LHCN-M2 (cell line): ENCODE measurements at regions not wholly inside any gene's neighbourhood (a gene's known extent, or its start where the extent isn't known, plus 50 kb on each side); places are given as distances from the start of the nearest gene placed in this dataset.
"Not testable (repeated sequence)": the region's sequence is repeated elsewhere in the genome, so short reads cannot be mapped to it uniquely, and the experiment has no call there.

Experiments used
- DNase-seq: peaks from one replicate; pipeline ENCODE4 v3.0.0-alpha.2; 2012; ENCODE audit warnings: low read depth

DNA sequence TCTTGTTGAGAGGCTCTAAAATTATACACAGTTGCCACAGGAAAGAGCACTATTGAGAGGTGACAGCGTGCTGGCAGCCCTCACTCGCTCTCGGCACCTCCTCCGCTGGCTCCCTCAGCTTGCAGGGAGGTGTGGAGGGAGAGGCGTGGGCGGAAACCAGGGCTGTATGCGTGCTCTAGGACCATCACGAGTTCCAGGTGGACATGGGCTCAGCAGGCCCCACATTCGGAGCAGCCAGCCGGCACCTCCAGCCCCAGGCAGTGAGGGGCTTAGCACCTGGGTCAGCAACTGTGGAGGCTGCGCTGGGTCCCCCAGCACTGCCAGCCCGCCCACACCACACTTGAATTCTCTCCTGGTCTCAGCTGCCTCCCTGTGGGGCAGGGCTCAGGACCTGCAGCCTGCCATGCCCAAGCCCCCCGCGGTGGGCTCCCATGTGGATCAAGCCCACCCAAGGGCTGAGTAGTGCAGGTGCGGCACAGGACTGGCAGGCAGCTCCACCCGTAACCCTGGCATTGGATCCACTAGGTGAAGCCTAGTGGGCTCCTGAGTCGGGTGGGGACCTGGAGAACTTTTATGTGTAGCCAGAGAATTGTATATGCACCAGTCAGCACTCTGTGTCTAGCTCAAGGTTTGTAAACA lies 460.6 kb upstream of the ALCAM start:
- no peak for DNase-seq

DNA sequence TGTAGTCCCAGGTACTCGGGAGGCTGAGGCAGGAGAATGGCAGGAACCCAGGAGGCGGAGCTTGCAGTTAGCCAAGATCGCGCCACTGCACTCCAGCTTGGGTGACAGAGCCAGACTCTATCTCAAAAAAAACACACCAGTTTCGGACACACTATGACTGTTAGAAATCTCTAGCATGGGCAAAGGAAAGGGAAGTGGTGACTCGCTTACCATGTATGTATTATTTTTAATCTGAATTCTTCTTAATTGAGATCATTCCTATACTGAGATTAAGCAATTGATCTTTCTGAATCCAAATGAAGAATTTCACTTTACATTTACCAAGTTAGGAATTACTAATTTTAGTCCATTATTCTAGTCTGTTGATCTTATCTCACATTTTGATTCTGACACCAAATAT lies 459.2 kb upstream of the ALCAM start:
- DNase-seq = peak; percentile 77

GRCh38 chr3:104908761-104909160 lies 457.9 kb upstream of the ALCAM start:
- DNase-seq = no peak

DNA sequence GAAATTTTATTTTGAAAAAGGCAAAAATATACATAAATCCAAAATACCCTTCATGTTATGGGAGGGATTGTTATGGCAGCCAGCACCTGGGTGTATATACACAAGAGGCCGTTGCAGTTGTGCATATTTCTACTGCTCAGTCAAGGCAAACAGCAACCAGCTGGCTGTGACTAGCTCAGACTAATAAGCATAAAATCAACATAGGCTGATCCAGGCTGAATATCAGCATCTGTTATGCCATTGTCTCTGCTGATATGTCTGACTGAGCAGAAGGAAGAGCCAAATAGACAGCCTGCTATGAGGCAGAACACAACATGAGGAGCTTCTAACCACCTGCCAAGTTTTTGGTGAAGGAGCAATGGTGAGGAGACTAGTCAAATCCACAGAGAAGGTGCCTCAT lies 457.5 kb upstream of the ALCAM start:
- peak; percentile 79 for DNase-seq

GRCh38 chr3:104909721-104910120 lies 457.0 kb upstream of the ALCAM start:
- no peak for DNase-seq

GRCh38 chr3:104911376-104911775 lies 455.3 kb upstream of the ALCAM start:
- no peak for DNase-seq

GRCh38 chr3:104916971-104917370 lies 449.7 kb upstream of the ALCAM start:
- DNase-seq = no peak

- DNase-seq = no peak
These were observed 446.2 kb upstream of the ALCAM start for GRCh38 chr3:104920512-104920911.

DNA sequence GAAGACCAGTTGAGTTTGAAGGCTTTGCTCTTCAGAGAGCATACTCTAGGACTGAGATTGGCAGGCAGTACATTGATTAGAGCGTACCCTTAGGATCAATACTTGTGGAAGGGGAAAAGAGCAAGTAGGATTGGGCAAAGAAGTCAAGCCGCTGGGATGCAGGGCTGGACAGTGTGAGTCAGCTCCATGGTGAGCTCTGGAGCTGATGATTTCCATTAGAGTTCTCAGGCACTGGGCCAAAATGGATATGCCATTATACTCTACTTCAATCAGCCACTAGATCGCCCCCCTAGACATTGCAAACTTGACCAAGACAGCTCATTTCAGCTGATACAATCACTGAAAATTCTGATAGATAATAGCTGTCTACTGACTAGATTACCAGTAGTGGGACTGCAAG lies 432.7 kb upstream of the ALCAM start:
- DNase-seq = no peak

DNA sequence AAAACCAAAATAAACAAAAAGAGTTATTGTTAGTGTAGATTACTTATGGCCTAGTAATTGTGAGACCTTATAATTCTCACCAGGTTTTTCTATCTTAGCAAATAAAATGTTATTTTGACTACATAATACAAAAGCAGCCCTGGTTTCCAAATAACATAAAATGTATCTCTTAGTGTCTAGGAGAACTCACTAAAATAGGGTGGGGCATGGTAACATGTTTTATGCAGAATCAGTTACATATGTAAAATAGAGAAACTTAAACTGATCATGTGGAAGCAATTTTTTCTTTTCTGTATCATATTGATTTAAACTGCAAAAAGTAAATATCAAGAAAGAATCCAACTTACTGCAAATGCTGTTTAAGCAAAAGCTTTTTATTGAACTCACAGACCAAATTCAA lies 431.1 kb upstream of the ALCAM start:
- no peak for DNase-seq

- DNase-seq = peak; percentile 23
These were observed 427.5 kb upstream of the ALCAM start for GRCh38 chr3:104939196-104939595.

DNA sequence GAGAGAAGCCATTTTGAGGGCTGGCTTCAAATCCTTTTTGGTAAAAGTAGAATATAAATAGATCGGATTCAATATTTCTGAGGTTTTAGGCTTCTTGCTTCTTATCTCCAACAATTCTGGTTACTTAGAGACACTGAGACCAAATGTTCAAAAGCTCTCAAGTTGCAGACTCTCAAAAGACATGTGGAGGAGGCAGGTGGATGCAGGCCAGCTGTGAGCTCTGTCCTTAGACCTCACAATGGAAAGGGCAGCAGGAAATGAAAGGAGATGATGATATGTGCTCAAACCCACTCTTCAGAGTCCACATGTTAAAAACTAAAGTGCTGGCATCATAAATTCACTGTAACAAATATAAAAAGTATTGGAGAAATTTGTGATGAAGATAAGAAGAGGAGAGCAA lies 424.9 kb upstream of the ALCAM start:
- no peak for DNase-seq

GRCh38 chr3:104943974-104944373 lies 422.7 kb upstream of the ALCAM start:
- no peak for DNase-seq

GRCh38 chr3:104947943-104948342 lies 418.8 kb upstream of the ALCAM start:
- peak; percentile 43 for DNase-seq

GRCh38 chr3:104949810-104950209 lies 416.9 kb upstream of the ALCAM start:
- not testable (repeated sequence) for DNase-seq

GRCh38 chr3:104951426-104951825 lies 415.3 kb upstream of the ALCAM start:
- peak; percentile 36 for DNase-seq

- peak; percentile 97 for DNase-seq
These were observed 414.4 kb upstream of the ALCAM start for GRCh38 chr3:104952146-104952972.

GRCh38 chr3:104956620-104957345 lies 409.9 kb upstream of the ALCAM start:
- no peak for DNase-seq

DNA sequence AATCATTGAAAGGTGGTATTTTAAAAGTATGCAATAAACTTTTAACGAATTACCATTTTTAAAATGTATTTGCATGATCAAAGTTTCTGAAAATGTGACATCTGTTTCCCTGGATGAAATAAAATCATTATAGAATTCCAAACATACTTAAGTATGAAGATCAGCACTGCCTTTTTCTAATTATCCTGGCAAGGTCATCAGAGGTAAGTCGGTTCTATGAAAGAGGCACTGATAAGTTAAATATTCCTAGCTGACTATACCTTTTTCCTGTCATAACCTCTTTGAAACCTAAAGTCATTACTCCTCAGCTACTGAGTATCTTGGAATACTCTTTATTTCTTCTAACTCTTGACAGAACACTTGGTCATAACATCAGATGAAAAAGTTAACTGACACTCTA lies 406.1 kb upstream of the ALCAM start:
- DNase-seq = no peak

DNA sequence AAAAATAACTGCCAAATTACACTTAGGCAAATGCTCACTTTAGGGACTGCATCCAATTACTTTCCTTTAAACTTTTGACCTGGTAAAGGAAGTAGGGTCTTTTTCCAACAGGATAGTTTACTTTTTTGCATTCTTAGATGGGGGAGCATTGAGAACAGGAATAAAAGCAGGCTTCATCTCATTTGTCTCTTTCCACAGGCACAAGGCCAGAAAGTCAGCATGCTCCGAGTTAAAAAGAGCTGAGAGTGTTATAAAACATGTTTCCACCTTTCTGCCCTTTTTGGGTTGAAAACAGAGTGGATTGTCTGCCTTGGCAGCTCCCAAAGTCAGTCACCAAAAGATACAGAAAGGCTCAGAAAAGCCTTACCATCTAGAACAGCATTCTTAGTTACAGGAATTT lies 404.9 kb upstream of the ALCAM start:
- no peak for DNase-seq

GRCh38 chr3:104974316-104974715 lies 392.4 kb upstream of the ALCAM start:
- DNase-seq = no peak

DNA sequence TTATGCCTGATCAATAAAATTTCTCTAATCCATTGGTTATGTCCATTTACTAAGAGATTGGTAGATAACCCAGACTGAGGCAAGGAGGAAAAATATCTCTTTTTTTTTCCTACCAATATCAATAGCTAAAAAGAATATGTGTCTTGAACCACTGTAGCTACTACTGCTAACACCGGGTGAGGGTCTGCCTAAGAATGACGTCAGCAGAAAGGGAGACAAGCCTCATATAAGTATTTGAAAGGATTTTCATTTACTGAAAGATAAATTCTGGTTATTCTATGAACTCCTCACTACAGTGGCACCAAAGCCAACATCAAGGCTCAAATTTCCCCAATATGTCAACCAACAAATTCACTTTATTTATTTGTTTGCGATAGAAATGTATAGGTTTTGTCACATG lies 389.0 kb upstream of the ALCAM start:
- no peak for DNase-seq

GRCh38 chr3:104982130-104982529 lies 384.6 kb upstream of the ALCAM start:
- DNase-seq = no peak
